Retinal pigment epithelial cell (primary cell): ENCODE measurements at regions not wholly inside any gene's neighbourhood (a gene's known extent, or its start where the extent isn't known, plus 50 kb on each side); places are given as distances from the start of the nearest gene placed in this dataset.
A peak's percentile ranks its signal among the peaks of the same experiment; 100 is the strongest.
"Not testable (repeated sequence)": the region's sequence is repeated elsewhere in the genome, so short reads cannot be mapped to it uniquely, and the experiment has no call there.

Experiments
- DNase-seq: peaks from one replicate; pipeline ENCODE4 v3.0.0-alpha.2; 2010; ENCODE audit warnings: low read depth
- H3K4me3 ChIP-seq: 2 replicates; pipeline ENCODE4 v1.5.1; 2011; ENCODE audit warnings: mild to moderate bottlenecking, low read length, control low read depth, moderate library complexity
- TF ChIP-seq, protein P1 (sequence below): conservative IDR thresholded peaks from 2 replicates; pipeline ENCODE4 v1.5.1; 2011; ENCODE audit warnings: low read depth, low read length, control low read depth, inconsistent platforms

DNA sequence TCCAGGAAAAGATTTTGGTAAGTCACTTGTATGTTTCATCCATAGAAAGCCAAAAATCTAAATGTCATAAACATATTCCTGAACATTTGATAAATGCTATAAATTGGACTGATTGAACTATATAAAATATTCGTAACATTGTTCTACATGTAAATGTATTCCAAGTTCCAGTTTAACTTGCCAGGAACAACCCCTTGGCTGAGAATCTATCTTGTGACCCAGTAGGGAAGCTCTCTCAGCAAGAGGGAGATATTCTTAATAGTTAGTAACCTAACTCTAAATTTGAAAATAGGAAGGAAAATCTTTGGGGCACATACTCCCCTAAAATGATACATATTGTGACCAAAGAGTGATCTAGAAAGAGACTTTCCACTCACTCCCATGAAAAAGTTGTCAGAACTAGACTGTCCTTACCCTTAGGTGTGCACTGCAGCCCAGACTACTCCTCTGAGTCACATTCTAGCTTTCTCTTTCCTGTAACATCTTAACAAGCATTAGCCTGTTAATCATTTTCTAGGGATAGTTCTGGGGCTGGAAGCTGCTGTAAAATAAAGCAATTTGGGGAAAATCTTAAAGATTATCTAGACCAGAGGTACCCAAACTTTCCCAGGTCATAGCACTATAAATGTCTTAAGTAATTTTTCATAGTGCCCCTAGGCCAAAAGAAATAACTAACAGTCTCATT, 73.7 kb upstream of the SKAP2 start:
- TF ChIP-seq, protein P1, sequence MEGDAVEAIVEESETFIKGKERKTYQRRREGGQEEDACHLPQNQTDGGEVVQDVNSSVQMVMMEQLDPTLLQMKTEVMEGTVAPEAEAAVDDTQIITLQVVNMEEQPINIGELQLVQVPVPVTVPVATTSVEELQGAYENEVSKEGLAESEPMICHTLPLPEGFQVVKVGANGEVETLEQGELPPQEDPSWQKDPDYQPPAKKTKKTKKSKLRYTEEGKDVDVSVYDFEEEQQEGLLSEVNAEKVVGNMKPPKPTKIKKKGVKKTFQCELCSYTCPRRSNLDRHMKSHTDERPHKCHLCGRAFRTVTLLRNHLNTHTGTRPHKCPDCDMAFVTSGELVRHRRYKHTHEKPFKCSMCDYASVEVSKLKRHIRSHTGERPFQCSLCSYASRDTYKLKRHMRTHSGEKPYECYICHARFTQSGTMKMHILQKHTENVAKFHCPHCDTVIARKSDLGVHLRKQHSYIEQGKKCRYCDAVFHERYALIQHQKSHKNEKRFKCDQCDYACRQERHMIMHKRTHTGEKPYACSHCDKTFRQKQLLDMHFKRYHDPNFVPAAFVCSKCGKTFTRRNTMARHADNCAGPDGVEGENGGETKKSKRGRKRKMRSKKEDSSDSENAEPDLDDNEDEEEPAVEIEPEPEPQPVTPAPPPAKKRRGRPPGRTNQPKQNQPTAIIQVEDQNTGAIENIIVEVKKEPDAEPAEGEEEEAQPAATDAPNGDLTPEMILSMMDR, result no peak
- H3K4me3 ChIP-seq, result no peak overlapping the region
- DNase-seq, result no peak

DNA sequence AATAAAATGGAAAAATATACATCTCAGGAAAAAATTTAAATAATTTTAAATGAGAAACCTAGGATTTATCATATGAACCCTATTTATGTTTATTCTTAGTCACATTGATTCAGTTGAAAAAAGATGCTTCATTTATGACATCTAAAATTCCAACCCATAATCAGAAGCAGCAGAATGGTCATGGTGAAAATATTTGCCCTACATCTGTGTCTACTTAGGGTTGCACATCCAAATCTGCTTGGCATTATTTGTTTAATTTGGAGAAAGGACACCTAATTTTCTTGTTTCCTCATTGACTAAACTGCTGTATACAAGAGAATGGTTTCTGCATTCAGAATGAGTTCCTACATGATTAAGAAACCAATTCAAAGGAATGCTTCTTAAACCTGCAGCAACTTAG, 72.9 kb upstream of the SKAP2 start:
- DNase-seq, result no peak
- TF ChIP-seq, protein P1, result no peak
- no peak overlapping the region for H3K4me3 ChIP-seq

DNA sequence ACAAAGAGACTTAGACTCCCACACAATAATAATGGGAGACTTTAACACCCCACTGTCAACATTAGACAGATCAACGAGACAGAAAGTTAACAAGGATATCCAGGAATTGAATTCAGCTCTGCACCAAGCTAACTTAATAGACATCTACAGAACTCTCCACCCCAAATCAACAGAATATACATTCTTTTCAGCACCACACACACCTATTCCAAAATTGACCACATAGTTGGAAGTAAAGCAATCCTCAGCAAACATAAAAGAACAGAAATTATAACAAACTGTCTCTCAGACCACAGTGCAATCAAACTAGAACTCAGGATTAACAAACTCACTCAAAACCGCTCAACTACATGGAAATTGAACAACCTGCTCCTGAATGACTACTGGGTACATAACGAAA, 68.2 kb upstream of the SKAP2 start:
- not testable (repeated sequence) for DNase-seq, H3K4me3 ChIP-seq

DNA sequence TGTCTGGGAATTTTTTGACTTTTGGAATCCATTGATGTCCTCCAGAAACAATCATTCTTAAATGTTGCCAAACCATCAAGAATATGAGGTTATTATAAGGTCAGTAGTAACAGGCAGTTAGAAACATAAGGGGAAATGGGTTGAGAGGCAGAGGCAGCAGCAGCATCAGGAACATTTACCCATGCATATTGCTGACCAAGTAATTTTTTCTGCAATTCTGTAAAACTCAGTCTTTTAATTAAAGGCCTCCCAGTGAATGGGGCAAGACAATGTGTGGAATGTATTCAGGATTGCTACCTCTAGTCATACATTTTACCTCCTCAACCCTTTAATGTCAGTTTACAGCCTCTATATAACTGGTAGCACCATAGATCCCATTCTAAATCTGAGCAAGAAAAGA, 66.5 kb upstream of the SKAP2 start:
- TF ChIP-seq, protein P1, result no peak
- H3K4me3 ChIP-seq, result no peak overlapping the region
- no peak for DNase-seq

DNA sequence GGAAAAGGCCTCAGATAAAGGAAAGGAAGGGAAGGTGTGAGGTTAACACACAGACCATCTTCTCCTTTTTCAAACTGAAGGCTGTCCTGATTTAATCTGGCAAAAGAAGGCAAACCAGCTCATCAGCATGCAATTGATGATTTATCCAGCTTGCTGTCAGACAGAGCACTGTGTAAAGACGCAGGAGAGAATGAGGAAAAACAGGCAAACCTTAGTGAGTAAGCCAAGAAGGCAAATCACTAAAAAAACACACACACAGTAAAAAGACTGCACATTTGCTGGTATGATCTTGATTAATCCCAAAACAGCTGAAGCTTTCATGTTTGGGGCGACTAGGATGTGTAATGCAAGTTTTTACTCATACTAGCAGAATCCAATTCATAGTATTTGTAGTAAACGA, 65.8 kb upstream of the SKAP2 start:
- no peak for DNase-seq
- TF ChIP-seq, protein P1, result no peak
- H3K4me3 ChIP-seq, result no peak overlapping the region

DNA sequence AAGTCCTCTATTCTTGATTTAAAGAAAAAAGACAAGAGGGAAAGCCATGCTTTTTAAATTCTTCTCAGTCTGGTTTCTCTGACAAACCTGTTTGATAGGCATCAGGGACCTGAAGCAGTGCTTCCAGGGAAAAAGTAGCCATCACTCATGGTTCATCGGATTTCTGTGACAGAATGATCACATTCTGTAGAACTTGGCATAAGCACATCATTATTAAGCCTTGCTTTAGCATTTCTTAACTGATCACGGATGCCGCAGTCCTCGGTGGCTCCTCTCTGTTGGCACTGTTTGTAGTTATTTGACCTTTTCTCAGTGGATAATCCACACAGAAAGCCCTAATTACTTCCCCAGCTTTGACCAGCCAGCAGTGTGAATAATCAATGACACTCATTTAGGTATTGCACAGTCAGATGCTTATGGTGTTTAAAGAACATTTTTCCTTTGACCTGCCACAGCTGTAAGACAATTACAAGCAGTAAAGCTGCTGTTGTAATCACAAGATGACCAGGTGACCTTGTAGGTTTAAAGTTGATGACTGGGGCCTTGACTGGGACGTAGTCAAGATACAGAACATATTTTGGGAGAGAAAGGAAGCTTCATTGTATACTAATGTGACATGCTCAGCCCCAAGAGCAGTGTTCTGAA, 64.4 kb upstream of the SKAP2 start:
- no peak overlapping the region for H3K4me3 ChIP-seq
- TF ChIP-seq, protein P1, result no peak
- DNase-seq, result peak; percentile 5

GRCh38 chr7:26925768-26926167, 61.4 kb upstream of the SKAP2 start:
- DNase-seq, result no peak
- H3K4me3 ChIP-seq, result no peak overlapping the region
- TF ChIP-seq, protein P1, result no peak
